SK-N-SH (cell line): ENCODE measurements at regions not wholly inside any gene's neighbourhood (a gene's known extent, or its start where the extent isn't known, plus 50 kb on each side); places are given as distances from the start of the nearest gene placed in this dataset.
"Not testable (repeated sequence)": the region's sequence is repeated elsewhere in the genome, so short reads cannot be mapped to it uniquely, and the experiment has no call there.

ENCODE experiments used
- CTCF ChIA-PET: fragments of 300-600, 350-600 bp; formaldehyde crosslinking; extraction: SDS; loops from one replicate; lab custom pipeline; 2021; lab: Yijun Ruan, JAX
- POLR2A ChIA-PET: fragments of 350-600 bp; sonication (Branson Sonifier 250); formaldehyde crosslinking; extraction: SDS; loops from one replicate; lab custom pipeline; 2020; ENCODE audit warnings: antibody characterized with exemption, inconsistent platforms; lab: Yijun Ruan, JAX
- DNase-seq: peaks from one replicate; pipeline ENCODE4 v3.0.0; 2012
- H2AFZ ChIP-seq: fragments of 200-600 bp; sonication (generic); 2 replicates; pipeline ENCODE4 v1.8.1; 2016; ENCODE audit warnings: antibody characterized with exemption, mild to moderate bottlenecking, low read depth
- H3F3A ChIP-seq: fragments of 200-600 bp; sonication (generic); replicated peaks from 2 replicates; pipeline ENCODE3; 2016; ENCODE audit warnings: antibody characterized with exemption, mild to moderate bottlenecking; ENCODE audit not compliant: insufficient read depth
- H3K27ac ChIP-seq, 2 experiments: fragments of 200-500 bp in 1 of 2; fragments of 200-600 bp in 1 of 2; sonication (Bioruptor generic) in 1 of 2; sonication (generic), shearing (Covaris generic) in 1 of 2; 2 replicates each; pipeline versions ENCODE4 v1.5.1 to v1.6.1; 2014 to 2016; ENCODE audit warnings: low read depth in 2 of 2, inconsistent platforms in 1 of 2, low read length in 1 of 2, mild to moderate bottlenecking in 1 of 2, mixed read lengths in 1 of 2
- H3K27me3 ChIP-seq: fragments of 200-600 bp; sonication (generic), shearing (Covaris generic); 2 replicates; pipeline ENCODE4 v1.6.1; 2016; ENCODE audit warnings: mixed run types; ENCODE audit not compliant: insufficient read depth
- H3K36me3 ChIP-seq, 2 experiments: fragments of 200-500 bp in 1 of 2; fragments of 200-600 bp in 1 of 2; sonication (Bioruptor generic) in 1 of 2; sonication (generic) in 1 of 2; replicated peaks in 1 of 2; 2 replicates each; pipeline versions ENCODE3 to v1.5.1; 2014 to 2016; ENCODE audit warnings: low read length in 1 of 2, mild to moderate bottlenecking in 1 of 2; ENCODE audit not compliant: insufficient read depth in 2 of 2, control insufficient read depth in 1 of 2
- H3K4me1 ChIP-seq, 2 experiments: fragments of 200-500 bp in 1 of 2; fragments of 200-600 bp in 1 of 2; sonication (Bioruptor generic) in 1 of 2; sonication (generic), shearing (Covaris generic) in 1 of 2; 2 replicates each; pipeline versions ENCODE4 v1.5.1 to v1.6.1; 2014 to 2016; ENCODE audit warnings: low read depth in 1 of 2, low read length in 1 of 2, mixed run types in 1 of 2; ENCODE audit not compliant: insufficient read depth in 2 of 2, control insufficient read depth in 1 of 2
- H3K4me2 ChIP-seq: fragments of 200-600 bp; sonication (generic), shearing (Covaris generic); 2 replicates; pipeline ENCODE4 v1.6.1; 2017; ENCODE audit warnings: mixed run types
- H3K4me3 ChIP-seq, 2 experiments: fragments of 200-500 bp in 1 of 2; fragments of 200-600 bp in 1 of 2; sonication (Bioruptor generic) in 1 of 2; sonication (generic), shearing (Covaris generic) in 1 of 2; 2 replicates each; pipeline versions ENCODE4 v1.5.1 to v1.8.1; 2014 to 2016; ENCODE audit warnings: low read depth in 2 of 2, inconsistent platforms in 1 of 2, low read length in 1 of 2, mild to moderate bottlenecking in 1 of 2, mixed read lengths in 1 of 2, moderate library complexity in 1 of 2
- H3K79me2 ChIP-seq: fragments of 200-600 bp; sonication (generic); 2 replicates; pipeline ENCODE4 v1.8.1; 2017; ENCODE audit warnings: mild to moderate bottlenecking; ENCODE audit not compliant: insufficient read depth
- H3K9ac ChIP-seq: fragments of 200-600 bp; sonication (generic); 2 replicates; pipeline ENCODE4 v1.6.1; 2017; ENCODE audit warnings: mixed run types
- H3K9me2 ChIP-seq: fragments of 200-600 bp; sonication (generic); 2 replicates; pipeline ENCODE4 v1.6.1; 2017; ENCODE audit warnings: mixed run types
- H3K9me3 ChIP-seq: fragments of 200-600 bp; sonication (generic); 2 replicates; pipeline ENCODE4 v1.6.1; 2017; ENCODE audit warnings: mixed run types, mild to moderate bottlenecking, moderate library complexity
- H4K20me1 ChIP-seq: fragments of 200-600 bp; sonication (generic); 2 replicates; pipeline ENCODE4 v1.6.1; 2017; ENCODE audit warnings: mild to moderate bottlenecking, mixed run types; ENCODE audit not compliant: insufficient read depth
- CTCF ChIP-seq: fragments of 200-600 bp; sonication (generic); IDR thresholded peaks from 2 replicates; pipeline ENCODE4 v1.6.1; 2017; ENCODE audit warnings: antibody characterized with exemption, mild to moderate bottlenecking, moderate library complexity
- EZH2phosphoT487 ChIP-seq: fragments of 200-600 bp; sonication (generic); IDR thresholded peaks from 2 replicates; pipeline ENCODE4 v1.6.1; 2017; ENCODE audit warnings: low read depth, mixed run types, mild to moderate bottlenecking, antibody characterized with exemption, moderate library complexity, borderline replicate concordance
- FOXJ3 ChIP-seq: sonication (generic); formaldehyde crosslinking; IDR thresholded peaks from 2 replicates; pipeline ENCODE4 v1.5.1; 2020; ENCODE audit warnings: mild to moderate bottlenecking, missing genetic modification reagents
- FOXM1 ChIP-seq: IDR thresholded peaks from 2 replicates; pipeline ENCODE4 v1.4.0; 2012; ENCODE audit warnings: low read depth, mild to moderate bottlenecking
- IRF3 ChIP-seq: fragments of 150-350 bp; IDR thresholded peaks from 2 replicates; pipeline ENCODE4 v1.6.1; 2016; ENCODE audit warnings: mild to moderate bottlenecking, low read depth, low read length
- NFIC ChIP-seq: IDR thresholded peaks from 2 replicates; pipeline ENCODE4 v1.4.0; 2012; ENCODE audit warnings: borderline replicate concordance
- NRF1 ChIP-seq: IDR thresholded peaks from 2 replicates; pipeline ENCODE4 v1.6.1; 2012; ENCODE audit warnings: low read depth, mild to moderate bottlenecking, low read length
- PBX3 ChIP-seq: IDR thresholded peaks from 2 replicates; pipeline ENCODE4; 2012
- SIN3A ChIP-seq: IDR thresholded peaks from 2 replicates; pipeline ENCODE4 v1.6.1; 2012; ENCODE audit warnings: low read depth, mild to moderate bottlenecking, low read length, moderate library complexity, borderline replicate concordance
- TEAD4 ChIP-seq: IDR thresholded peaks from 2 replicates; pipeline ENCODE4 v1.4.0; 2012; ENCODE audit warnings: mild to moderate bottlenecking, borderline replicate concordance; ENCODE audit not compliant: insufficient read depth
- YY1 ChIP-seq: IDR thresholded peaks from 2 replicates; pipeline ENCODE4 v1.4.0; 2012; ENCODE audit warnings: low read depth, mild to moderate bottlenecking
- WGBS: methylation state at CpG from one replicate; pipeline ENCODE4 v1.1.6; 2017; ENCODE audit warnings: low lambda C conversion rate; 5-methylcytosine and 5-hydroxymethylcytosine counted together
- TF ChIP-seq, protein P1 (sequence below): fragments of 150-350 bp; IDR thresholded peaks from 2 replicates; pipeline ENCODE4 v1.6.1; 2017; ENCODE audit warnings: antibody characterized with exemption, low read length, low read depth, borderline replicate concordance

GRCh38 chr9:135179976-135180375 is 92.5 kb downstream of the OLFM1 start:
- no peak for DNase-seq
- no peaks in the 10 kb centered on the region for H3K36me3 ChIP-seq
- H2AFZ ChIP-seq = no peak overlapping the region
- peaks cover 0 to 19% of the 10 kb centered on the region in 2 experiments; a peak in 1 of 4 replicates for H3K4me1 ChIP-seq
- H3K4me2 ChIP-seq = no peak overlapping the region
- TF ChIP-seq EZH2phosphoT487 (no peak), FOXJ3 (CRISPR knock-in tag) (no peak), NFIC (no peak), FOXM1 (no peak), SIN3A (no peak)
- no peak overlapping the region for H3K9ac ChIP-seq
- H3K9me2 ChIP-seq = no peaks in the 10 kb centered on the region
- H3K27me3 ChIP-seq = no peaks in the 10 kb centered on the region
- no peaks in the 10 kb centered on the region for H3F3A ChIP-seq
- H3K79me2 ChIP-seq = no peaks in the 10 kb centered on the region
- H3K4me3 ChIP-seq = no peak overlapping the region
- 27% methylated on average over 6 of the region's 9 CpGs for WGBS
- H4K20me1 ChIP-seq = no peaks in the 10 kb centered on the region
- ChIA-PET CTCF (interaction anchor here (1.9 kb wide), 1 partner anchor 22 kb away, joined by 4 read pairs; no protein-coding TSS in a partner anchor), POLR2A (no interaction called here)
- H3K27ac ChIP-seq = no peak overlapping the region
- H3K9me3 ChIP-seq = no peaks in the 10 kb centered on the region

DNA sequence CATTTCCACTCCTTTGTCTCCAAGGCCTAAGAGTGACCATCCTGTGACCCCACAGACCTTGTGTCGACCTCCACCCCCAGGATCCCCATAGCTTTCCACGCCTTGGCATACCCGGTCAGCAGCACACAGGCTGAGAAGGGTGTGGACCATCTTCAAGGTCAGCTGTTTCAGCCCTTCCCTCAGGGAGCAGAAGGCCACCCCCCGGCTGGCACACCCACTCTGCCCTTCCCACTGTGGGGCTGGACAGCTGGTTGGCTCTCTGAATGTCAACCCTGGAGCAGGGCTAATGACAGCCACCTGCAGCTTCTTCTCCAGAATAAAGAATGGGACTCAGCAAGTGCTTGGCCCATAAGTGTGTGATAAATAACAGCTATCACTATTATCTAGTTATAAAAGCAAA is 93.1 kb downstream of the OLFM1 start:
- H2AFZ ChIP-seq = no peak overlapping the region
- H3K4me1 ChIP-seq = peaks cover 0 to 25% of the 10 kb centered on the region in 2 experiments; a peak in 1 of 4 replicates
- TF ChIP-seq NFIC (no peak), IRF3 (no peak), NRF1 (no peak), EZH2phosphoT487 (no peak), YY1 (no peak), TEAD4 (no peak)
- TF ChIP-seq, protein P1, sequence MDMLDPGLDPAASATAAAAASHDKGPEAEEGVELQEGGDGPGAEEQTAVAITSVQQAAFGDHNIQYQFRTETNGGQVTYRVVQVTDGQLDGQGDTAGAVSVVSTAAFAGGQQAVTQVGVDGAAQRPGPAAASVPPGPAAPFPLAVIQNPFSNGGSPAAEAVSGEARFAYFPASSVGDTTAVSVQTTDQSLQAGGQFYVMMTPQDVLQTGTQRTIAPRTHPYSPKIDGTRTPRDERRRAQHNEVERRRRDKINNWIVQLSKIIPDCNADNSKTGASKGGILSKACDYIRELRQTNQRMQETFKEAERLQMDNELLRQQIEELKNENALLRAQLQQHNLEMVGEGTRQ = no peak
- no peak overlapping the region for H3K27ac ChIP-seq
- no peaks in the 10 kb centered on the region for H3K27me3 ChIP-seq
- POLR2A ChIA-PET = no interaction called here
- no peak overlapping the region for H3K4me3 ChIP-seq
- no peak for DNase-seq
- no peaks in the 10 kb centered on the region for H3K79me2 ChIP-seq
- no peaks in the 10 kb centered on the region for H3K9me3 ChIP-seq
- H3F3A ChIP-seq = no peaks in the 10 kb centered on the region
- no peak overlapping the region for H3K9ac ChIP-seq
- H4K20me1 ChIP-seq = no peaks in the 10 kb centered on the region
- WGBS = no CpG with 5 or more reads among the region's 4 CpGs
- no peaks in the 10 kb centered on the region for H3K36me3 ChIP-seq
- H3K4me2 ChIP-seq = no peak overlapping the region
- no peaks in the 10 kb centered on the region for H3K9me2 ChIP-seq
- CTCF ChIA-PET = interaction anchor here (1.9 kb wide), 1 partner anchor 22 kb away, joined by 4 read pairs; no protein-coding TSS in a partner anchor

- ChIA-PET CTCF (no interaction called here), POLR2A (no interaction called here)
- TF ChIP-seq PBX3 = no peak
- TF ChIP-seq FOXM1 = no peak
- TF ChIP-seq CTCF = no peak
- no peak for DNase-seq
- H4K20me1 ChIP-seq = no peaks in the 10 kb centered on the region
- no peaks in the 10 kb centered on the region for H3K79me2 ChIP-seq
- WGBS = 50% methylated on average over 11 of the region's 11 CpGs
- H3K4me1 ChIP-seq = peaks cover 0 to 30% of the 10 kb centered on the region in 2 experiments; a peak in 1 of 4 replicates
- H3K4me2 ChIP-seq = no peak overlapping the region
- no peak overlapping the region for H3K4me3 ChIP-seq
- no peak overlapping the region for H3K27ac ChIP-seq
- no peaks in the 10 kb centered on the region for H3K36me3 ChIP-seq
- no peaks in the 10 kb centered on the region for H3K27me3 ChIP-seq
- H3F3A ChIP-seq = no peaks in the 10 kb centered on the region
- H3K9me3 ChIP-seq = no peaks in the 10 kb centered on the region
- no peak overlapping the region for H2AFZ ChIP-seq
- H3K9me2 ChIP-seq = no peaks in the 10 kb centered on the region
- no peak overlapping the region for H3K9ac ChIP-seq
Measured at GRCh38 chr9:135181336-135181735, 93.9 kb downstream of the OLFM1 start.

- 58% methylated on average over 10 of the region's 10 CpGs for WGBS
- H3K4me3 ChIP-seq, H3K27me3 ChIP-seq, H3K79me2 ChIP-seq, H2AFZ ChIP-seq, DNase-seq, H3F3A ChIP-seq, H3K9me3 ChIP-seq, H4K20me1 ChIP-seq, H3K27ac ChIP-seq, POLR2A ChIA-PET, H3K36me3 ChIP-seq, H3K4me2 ChIP-seq, H3K9ac ChIP-seq, H3K9me2 ChIP-seq: not testable (repeated sequence)
- H3K4me1 ChIP-seq = peaks cover 0 to 34% of the 10 kb centered on the region in 2 experiments; a peak in 1 of 4 replicates
- CTCF ChIA-PET = interaction anchor here (4.1 kb wide), 1 partner anchor 95 kb away, joined by 49 read pairs; the partner anchor contains the start of gene OLFM1
Measured at GRCh38 chr9:135181841-135182240, 94.4 kb downstream of the OLFM1 start.
